Central memory CD8-positive, alpha-beta T cell (primary cell): ENCODE measurements at regions not wholly inside any gene's neighbourhood (a gene's known extent, or its start where the extent isn't known, plus 50 kb on each side); places are given as distances from the start of the nearest gene placed in this dataset.

ENCODE experiments used
- ATAC-seq: fragments of 150-1000 bp; cut with Tn5 transposase; replicated peaks from 2 replicates; pipeline ENCODE4 v1.10.0; 2022; ENCODE audit warnings: mild to moderate bottlenecking, moderate FRiP score, moderate number of reproducible peaks; ENCODE audit not compliant: poor library complexity, severe bottlenecking; ENCODE audit errors: extremely low read depth
- DNase-seq, 2 donors: peaks; one replicate each; pipeline ENCODE4 v3.0.0; 2021; ENCODE audit warnings: low spot score in 2 of 2
- H3K27ac Mint-ChIP-seq: one replicate; pipeline ENCODE4 v1.8.0; 2022; ENCODE audit warnings: low read depth, mild to moderate bottlenecking, moderate library complexity, mixed read lengths
- H3K27me3 Mint-ChIP-seq: one replicate; pipeline ENCODE4 v1.8.0; 2022; ENCODE audit warnings: mixed read lengths
- H3K36me3 Mint-ChIP-seq: one replicate; pipeline ENCODE4 v1.8.0; 2022; ENCODE audit warnings: mild to moderate bottlenecking, moderate library complexity, mixed read lengths; ENCODE audit not compliant: insufficient read depth
- H3K4me1 Mint-ChIP-seq: one replicate; pipeline ENCODE4 v1.8.0; 2022; ENCODE audit warnings: mixed read lengths
- H3K4me3 Mint-ChIP-seq: one replicate; pipeline ENCODE4 v1.8.0; 2022; ENCODE audit warnings: mild to moderate bottlenecking, moderate library complexity, mixed read lengths
- H3K9me3 Mint-ChIP-seq: one replicate; pipeline ENCODE4 v1.8.0; 2022; ENCODE audit warnings: mixed read lengths

- Mint-ChIP-seq H3K27ac (no peak overlapping the region), H3K36me3 (no peaks in the 10 kb centered on the region), H3K27me3 (peaks cover 8% of the 10 kb centered on the region), H3K4me3 (no peak overlapping the region), H3K4me1 (no peaks in the 10 kb centered on the region), H3K9me3 (peaks cover under 1% of the 10 kb centered on the region)
- DNase-seq: no peak
- no peak for ATAC-seq
Measured at GRCh38 chr2:118527571-118527970, 319.9 kb downstream of the EN1 start.

GRCh38 chr2:118525346-118525745, 322.1 kb downstream of the EN1 start:
- Mint-ChIP-seq H3K27ac (no peak overlapping the region), H3K4me3 (no peak overlapping the region), H3K27me3 (peaks cover 8% of the 10 kb centered on the region), H3K36me3 (no peaks in the 10 kb centered on the region), H3K4me1 (no peaks in the 10 kb centered on the region), H3K9me3 (peaks cover 6% of the 10 kb centered on the region)
- no peak for DNase-seq
- no peak for ATAC-seq

GRCh38 chr2:118524911-118525310, 322.5 kb downstream of the EN1 start:
- Mint-ChIP-seq H3K27me3 (peaks cover 4% of the 10 kb centered on the region), H3K9me3 (peaks cover 6% of the 10 kb centered on the region), H3K4me3 (no peak overlapping the region), H3K4me1 (no peaks in the 10 kb centered on the region), H3K27ac (no peak overlapping the region), H3K36me3 (no peaks in the 10 kb centered on the region)
- ATAC-seq (no peak), DNase-seq (no peak)

GRCh38 chr2:118523761-118524160, 323.7 kb downstream of the EN1 start:
- H3K36me3 Mint-ChIP-seq: no peaks in the 10 kb centered on the region
- ATAC-seq: no peak
- peaks cover 6% of the 10 kb centered on the region for H3K9me3 Mint-ChIP-seq
- H3K27ac Mint-ChIP-seq: no peak overlapping the region
- no peaks in the 10 kb centered on the region for H3K27me3 Mint-ChIP-seq
- DNase-seq: no peak
- no peak overlapping the region for H3K4me3 Mint-ChIP-seq
- H3K4me1 Mint-ChIP-seq: no peaks in the 10 kb centered on the region

GRCh38 chr2:118521960-118522359, 325.5 kb downstream of the EN1 start:
- H3K4me1 Mint-ChIP-seq: no peaks in the 10 kb centered on the region
- no peak for ATAC-seq
- H3K27me3 Mint-ChIP-seq: no peaks in the 10 kb centered on the region
- no peaks in the 10 kb centered on the region for H3K36me3 Mint-ChIP-seq
- H3K4me3 Mint-ChIP-seq: no peak overlapping the region
- peaks cover 6% of the 10 kb centered on the region for H3K9me3 Mint-ChIP-seq
- no peak for DNase-seq
- H3K27ac Mint-ChIP-seq: no peak overlapping the region

GRCh38 chr2:118521272-118521671, 326.2 kb downstream of the EN1 start:
- Mint-ChIP-seq H3K4me1 (no peaks in the 10 kb centered on the region), H3K4me3 (no peak overlapping the region)
- no peak for ATAC-seq

GRCh38 chr2:118520246-118520645, 327.2 kb downstream of the EN1 start:
- ATAC-seq: no peak
- no peak overlapping the region for H3K4me3 Mint-ChIP-seq
- no peak for DNase-seq
- H3K9me3 Mint-ChIP-seq: peaks cover 6% of the 10 kb centered on the region
- no peaks in the 10 kb centered on the region for H3K27me3 Mint-ChIP-seq
- no peaks in the 10 kb centered on the region for H3K36me3 Mint-ChIP-seq
- no peaks in the 10 kb centered on the region for H3K4me1 Mint-ChIP-seq
- no peak overlapping the region for H3K27ac Mint-ChIP-seq

More at GRCh38 chr2:118521272-118521671, 326.2 kb downstream of the EN1 start:
- H3K27ac Mint-ChIP-seq: no peak overlapping the region
- peaks cover 6% of the 10 kb centered on the region for H3K9me3 Mint-ChIP-seq
- no peaks in the 10 kb centered on the region for H3K36me3 Mint-ChIP-seq
- DNase-seq: no peak
- no peaks in the 10 kb centered on the region for H3K27me3 Mint-ChIP-seq

- DNase-seq: no peak
- no peaks in the 10 kb centered on the region for H3K36me3 Mint-ChIP-seq
- H3K4me1 Mint-ChIP-seq: no peaks in the 10 kb centered on the region
- no peak for ATAC-seq
- H3K4me3 Mint-ChIP-seq: no peak overlapping the region
- H3K9me3 Mint-ChIP-seq: peaks cover 8% of the 10 kb centered on the region
- H3K27me3 Mint-ChIP-seq: no peaks in the 10 kb centered on the region
- no peak overlapping the region for H3K27ac Mint-ChIP-seq
Measured at GRCh38 chr2:118519511-118519910, 327.9 kb downstream of the EN1 start.

GRCh38 chr2:118510807-118511206, 336.6 kb downstream of the EN1 start:
- no peak for ATAC-seq
- peaks cover 6% of the 10 kb centered on the region for H3K27me3 Mint-ChIP-seq
- no peak overlapping the region for H3K4me3 Mint-ChIP-seq
- H3K4me1 Mint-ChIP-seq: no peaks in the 10 kb centered on the region
- no peak overlapping the region for H3K27ac Mint-ChIP-seq
- no peaks in the 10 kb centered on the region for H3K36me3 Mint-ChIP-seq
- no peak for DNase-seq
- H3K9me3 Mint-ChIP-seq: peaks cover 11% of the 10 kb centered on the region

- Mint-ChIP-seq H3K36me3 (no peaks in the 10 kb centered on the region), H3K4me3 (no peak overlapping the region), H3K27ac (no peak overlapping the region), H3K4me1 (no peaks in the 10 kb centered on the region), H3K27me3 (peaks cover 6% of the 10 kb centered on the region), H3K9me3 (peaks cover 8% of the 10 kb centered on the region)
- no peak for DNase-seq
- no peak for ATAC-seq
Measured at GRCh38 chr2:118509319-118510004, 338.0 kb downstream of the EN1 start.

GRCh38 chr2:118508282-118508681, 339.2 kb downstream of the EN1 start:
- Mint-ChIP-seq H3K36me3 (no peaks in the 10 kb centered on the region), H3K27ac (no peak overlapping the region), H3K9me3 (peaks cover 5% of the 10 kb centered on the region), H3K27me3 (peaks cover 6% of the 10 kb centered on the region), H3K4me1 (no peaks in the 10 kb centered on the region), H3K4me3 (no peak overlapping the region)
- ATAC-seq (no peak), DNase-seq (no peak)

- H3K27ac Mint-ChIP-seq: no peak overlapping the region
- ATAC-seq: no peak
Measured at GRCh38 chr2:118505436-118505835, 342.0 kb downstream of the EN1 start.

GRCh38 chr2:118502106-118502505, 345.3 kb downstream of the EN1 start:
- no peaks in the 10 kb centered on the region for H3K4me1 Mint-ChIP-seq
- no peak for DNase-seq
- no peak overlapping the region for H3K27ac Mint-ChIP-seq
- no peak overlapping the region for H3K4me3 Mint-ChIP-seq
- H3K27me3 Mint-ChIP-seq: peaks cover 13% of the 10 kb centered on the region
- H3K36me3 Mint-ChIP-seq: no peaks in the 10 kb centered on the region
- peaks cover 5% of the 10 kb centered on the region for H3K9me3 Mint-ChIP-seq
- ATAC-seq: no peak

More at GRCh38 chr2:118505436-118505835, 342.0 kb downstream of the EN1 start:
- DNase-seq: no peak
- H3K9me3 Mint-ChIP-seq: peaks cover 5% of the 10 kb centered on the region
- H3K27me3 Mint-ChIP-seq: peaks cover 6% of the 10 kb centered on the region
- H3K4me1 Mint-ChIP-seq: no peaks in the 10 kb centered on the region
- H3K36me3 Mint-ChIP-seq: no peaks in the 10 kb centered on the region
- H3K4me3 Mint-ChIP-seq: no peak overlapping the region
